Epithelial cell of proximal tubule (primary cell): ENCODE measurements at regions not wholly inside any gene's neighbourhood (a gene's known extent, or its start where the extent isn't known, plus 50 kb on each side); places are given as distances from the start of the nearest gene placed in this dataset.

Experiments used
- DNase-seq: peaks from one replicate; pipeline ENCODE4 v3.0.0-alpha.2; 2011; ENCODE audit warnings: low read depth
- H3K4me3 ChIP-seq: 2 replicates; pipeline ENCODE4 v1.5.1; 2011; ENCODE audit warnings: low read depth, mild to moderate bottlenecking, low read length
- TF ChIP-seq, protein P1 (sequence below): conservative IDR thresholded peaks from 2 replicates; pipeline ENCODE4 v1.5.1; 2012; ENCODE audit warnings: low read depth, mild to moderate bottlenecking, low read length

DNA sequence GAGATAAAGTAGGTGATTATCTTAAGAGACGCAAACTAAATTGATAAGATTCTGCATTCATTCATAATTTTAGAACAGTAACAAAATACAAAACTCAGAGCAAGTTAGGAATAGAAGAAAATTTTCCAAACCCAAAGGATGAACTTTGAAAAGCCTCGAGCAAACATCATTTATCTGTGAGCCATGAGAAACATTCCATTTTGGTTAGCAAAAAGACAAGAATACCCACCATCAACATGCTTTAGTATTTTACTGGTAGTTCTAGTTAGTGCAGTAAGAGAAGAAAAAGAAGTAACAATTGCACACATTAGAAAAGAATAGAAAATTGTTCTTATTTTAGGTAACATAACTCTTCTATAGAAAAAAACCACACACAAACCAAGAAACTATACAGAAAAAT is 291.3 kb upstream of the TCF4 start:
- DNase-seq, result no peak
- TF ChIP-seq, protein P1, sequence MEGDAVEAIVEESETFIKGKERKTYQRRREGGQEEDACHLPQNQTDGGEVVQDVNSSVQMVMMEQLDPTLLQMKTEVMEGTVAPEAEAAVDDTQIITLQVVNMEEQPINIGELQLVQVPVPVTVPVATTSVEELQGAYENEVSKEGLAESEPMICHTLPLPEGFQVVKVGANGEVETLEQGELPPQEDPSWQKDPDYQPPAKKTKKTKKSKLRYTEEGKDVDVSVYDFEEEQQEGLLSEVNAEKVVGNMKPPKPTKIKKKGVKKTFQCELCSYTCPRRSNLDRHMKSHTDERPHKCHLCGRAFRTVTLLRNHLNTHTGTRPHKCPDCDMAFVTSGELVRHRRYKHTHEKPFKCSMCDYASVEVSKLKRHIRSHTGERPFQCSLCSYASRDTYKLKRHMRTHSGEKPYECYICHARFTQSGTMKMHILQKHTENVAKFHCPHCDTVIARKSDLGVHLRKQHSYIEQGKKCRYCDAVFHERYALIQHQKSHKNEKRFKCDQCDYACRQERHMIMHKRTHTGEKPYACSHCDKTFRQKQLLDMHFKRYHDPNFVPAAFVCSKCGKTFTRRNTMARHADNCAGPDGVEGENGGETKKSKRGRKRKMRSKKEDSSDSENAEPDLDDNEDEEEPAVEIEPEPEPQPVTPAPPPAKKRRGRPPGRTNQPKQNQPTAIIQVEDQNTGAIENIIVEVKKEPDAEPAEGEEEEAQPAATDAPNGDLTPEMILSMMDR, result no peak
- no peak overlapping the region for H3K4me3 ChIP-seq

DNA sequence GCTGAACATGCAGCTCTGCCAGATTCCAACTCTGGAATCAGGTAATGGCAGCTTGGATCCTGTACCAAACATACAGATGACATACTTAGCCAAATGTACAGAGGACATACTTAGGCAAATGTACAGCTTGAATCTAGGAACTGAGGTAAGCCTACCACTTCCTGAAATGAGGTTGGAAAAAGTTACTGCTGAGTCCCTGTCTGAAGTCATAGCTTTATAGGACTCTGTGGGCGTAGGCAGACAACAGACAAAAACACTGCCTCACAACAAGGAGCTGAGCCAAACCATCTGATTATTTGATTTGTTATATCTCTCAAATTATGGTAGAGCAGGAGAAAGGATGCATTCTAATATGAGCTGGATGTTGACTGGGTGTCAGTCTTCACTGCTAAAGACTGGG is 290.2 kb upstream of the TCF4 start:
- TF ChIP-seq, protein P1, result no peak
- DNase-seq, result no peak
- H3K4me3 ChIP-seq, result no peak overlapping the region

DNA sequence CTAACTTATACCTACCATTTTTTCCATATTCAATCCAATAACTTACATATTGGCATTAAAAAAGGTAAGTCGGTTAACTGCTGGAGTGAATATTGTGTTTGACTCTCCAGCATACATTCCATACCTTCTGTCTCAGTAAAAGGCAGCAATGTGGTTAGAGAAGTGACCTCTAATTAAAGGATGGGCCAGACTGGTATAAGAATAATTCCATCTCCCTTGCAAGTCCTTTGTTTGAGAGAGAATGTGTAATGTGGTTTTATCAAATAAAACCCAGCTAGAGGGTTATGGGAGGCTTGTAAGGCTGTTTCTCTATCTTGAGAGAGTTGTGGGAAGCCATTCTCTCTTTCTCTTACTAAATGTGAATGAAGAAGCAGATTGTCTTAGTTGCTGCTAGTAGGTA is 289.3 kb upstream of the TCF4 start:
- TF ChIP-seq, protein P1, result no peak
- H3K4me3 ChIP-seq, result no peak overlapping the region
- DNase-seq, result no peak

DNA sequence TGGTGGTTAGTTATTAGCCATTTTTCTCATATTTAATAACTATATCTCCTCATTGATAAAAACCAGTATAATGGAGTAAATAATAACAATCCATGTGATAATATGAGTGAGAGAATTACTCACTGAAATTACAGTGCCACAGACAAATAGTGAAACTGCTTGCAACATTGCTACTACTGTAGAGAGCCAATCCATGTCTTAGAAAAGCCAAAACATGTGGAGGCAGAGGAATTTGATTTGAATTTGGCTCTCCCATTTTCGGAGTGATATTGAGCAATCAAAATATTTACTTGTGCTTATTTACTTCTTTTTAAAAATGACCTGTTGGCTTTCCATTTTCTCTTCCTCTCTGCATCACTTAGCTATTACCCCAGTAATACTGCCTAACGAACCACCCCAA is 288.3 kb upstream of the TCF4 start:
- no peak overlapping the region for H3K4me3 ChIP-seq
- TF ChIP-seq, protein P1, result no peak
- no peak for DNase-seq

DNA sequence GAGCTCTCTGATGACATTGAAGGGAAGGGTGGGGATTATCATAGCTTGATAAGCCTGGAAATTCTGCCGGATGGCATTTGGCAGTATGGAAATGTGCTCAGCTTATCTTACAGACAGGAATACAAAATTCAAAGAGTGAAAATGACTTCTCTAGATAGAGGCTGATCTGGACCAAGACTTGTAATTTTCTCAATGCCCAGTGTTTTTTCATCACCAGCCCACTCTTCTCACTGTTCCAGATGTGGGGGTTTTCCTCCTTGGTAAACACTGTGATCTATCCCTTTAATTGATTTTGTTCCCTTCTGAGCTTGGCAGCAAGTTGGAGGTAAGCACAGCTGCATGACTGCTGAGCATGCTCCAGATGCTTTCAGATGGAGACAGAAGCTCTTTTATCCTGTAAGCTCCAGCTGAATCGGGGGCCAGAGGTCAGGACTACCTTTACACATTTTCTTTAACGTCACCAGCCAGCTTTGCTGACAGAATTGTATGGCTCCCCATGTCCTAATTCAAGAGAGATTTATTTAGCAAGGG is 287.4 kb upstream of the TCF4 start:
- DNase-seq, result no peak
- TF ChIP-seq, protein P1, result no peak
- no peak overlapping the region for H3K4me3 ChIP-seq

DNA sequence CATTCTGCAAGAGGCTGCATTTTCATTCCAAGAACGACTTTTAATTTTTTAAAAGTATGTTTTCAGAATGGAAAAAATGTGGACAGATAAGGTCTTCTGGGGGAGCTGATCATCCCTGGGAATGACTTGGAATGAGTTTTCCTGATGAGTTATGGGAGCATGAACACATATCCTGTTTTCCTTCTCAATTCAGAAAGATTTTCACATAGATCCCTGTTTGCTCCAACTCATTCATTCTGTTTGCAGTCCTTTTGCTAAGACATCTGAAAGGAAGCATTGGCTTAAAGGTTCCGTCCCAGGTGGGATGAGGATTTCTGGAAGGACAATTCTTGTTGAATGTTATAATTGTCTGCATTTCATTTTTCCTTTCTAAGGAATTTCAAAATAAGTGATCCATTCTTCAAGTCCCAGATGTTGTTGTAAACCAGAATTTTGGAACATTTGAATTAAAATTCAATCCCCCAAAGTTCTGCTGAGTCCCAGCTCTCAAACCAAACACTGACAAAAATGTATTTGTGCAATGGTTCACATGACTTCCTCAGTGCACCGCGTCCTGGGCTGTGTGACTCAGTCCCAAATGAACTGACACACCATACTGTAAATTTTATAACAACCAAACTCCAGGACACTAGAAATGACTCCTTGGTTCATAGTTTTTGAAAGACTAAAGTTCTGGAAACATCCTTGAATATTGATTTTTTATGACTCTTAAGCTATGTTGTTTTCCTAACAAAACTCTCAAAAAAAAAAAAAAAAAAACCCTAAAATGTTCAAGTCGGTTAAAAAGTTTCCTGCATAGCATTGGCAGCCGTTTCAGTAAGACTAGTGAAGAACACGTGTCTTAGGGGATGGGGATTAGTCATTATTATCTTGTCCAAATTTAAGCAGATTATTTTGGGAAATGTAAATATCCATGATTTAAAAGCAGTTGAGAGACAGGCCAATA is 281.8 kb upstream of the TCF4 start:
- DNase-seq, result no peak
- no peak overlapping the region for H3K4me3 ChIP-seq
- TF ChIP-seq, protein P1, result no peak

DNA sequence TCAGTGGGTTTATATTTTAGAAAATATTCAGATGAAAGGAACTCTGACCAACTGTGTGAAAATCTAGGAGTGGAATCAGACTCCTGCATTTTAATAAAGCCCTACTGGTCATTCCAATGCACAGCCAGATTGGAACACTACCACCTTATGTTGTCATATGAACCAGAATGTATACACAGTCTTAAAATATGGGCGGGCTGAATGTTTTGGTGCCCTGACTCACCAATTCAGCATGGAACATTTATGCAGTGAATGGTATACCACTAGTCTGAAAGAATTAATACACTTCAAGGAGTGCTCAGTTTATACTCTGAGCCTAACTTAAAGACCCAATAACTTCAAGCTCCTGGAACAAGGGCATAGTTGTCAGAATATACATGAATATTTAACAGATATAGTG is 280.9 kb upstream of the TCF4 start:
- DNase-seq, result no peak
- TF ChIP-seq, protein P1, result no peak
- no peak overlapping the region for H3K4me3 ChIP-seq
